Epithelial cell of esophagus (primary cell): ENCODE measurements at regions not wholly inside any gene's neighbourhood (a gene's known extent, or its start where the extent isn't known, plus 50 kb on each side); places are given as distances from the start of the nearest gene placed in this dataset.

Experiments used
- DNase-seq: peaks from one replicate; pipeline ENCODE4 v3.0.0; 2010; ENCODE audit warnings: low read depth
- H3K4me3 ChIP-seq: 2 replicates; pipeline ENCODE4 v1.5.1; 2011; ENCODE audit warnings: mild to moderate bottlenecking, low read length, control low read depth
- TF ChIP-seq, protein P1 (sequence below): IDR thresholded peaks from 2 replicates; pipeline ENCODE4 v1.5.1; 2011; ENCODE audit warnings: low read depth, mild to moderate bottlenecking, low read length, control low read depth, inconsistent platforms; ENCODE audit not compliant: insufficient read depth; ENCODE audit errors: missing control alignments

DNA sequence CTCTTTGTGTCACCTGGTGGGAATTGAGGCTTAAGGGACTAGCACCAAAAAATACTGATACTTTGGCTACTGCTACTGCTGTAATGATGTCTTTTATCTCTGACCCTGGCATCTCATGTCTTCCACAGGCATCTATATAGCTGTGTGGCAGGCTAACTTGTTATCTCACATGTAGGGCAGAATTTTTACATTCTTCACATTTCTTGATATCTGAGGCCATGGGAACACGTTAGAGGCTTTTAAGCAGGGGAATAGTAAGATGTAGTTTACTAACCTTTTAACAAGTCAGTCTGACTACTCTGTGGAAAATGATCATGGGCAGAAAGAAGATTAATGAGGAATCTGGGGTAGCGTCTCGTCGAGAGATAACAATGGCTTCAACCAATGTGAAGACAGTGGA, 498.4 kb downstream of the PCNX1 start:
- DNase-seq, result no peak
- TF ChIP-seq, protein P1, sequence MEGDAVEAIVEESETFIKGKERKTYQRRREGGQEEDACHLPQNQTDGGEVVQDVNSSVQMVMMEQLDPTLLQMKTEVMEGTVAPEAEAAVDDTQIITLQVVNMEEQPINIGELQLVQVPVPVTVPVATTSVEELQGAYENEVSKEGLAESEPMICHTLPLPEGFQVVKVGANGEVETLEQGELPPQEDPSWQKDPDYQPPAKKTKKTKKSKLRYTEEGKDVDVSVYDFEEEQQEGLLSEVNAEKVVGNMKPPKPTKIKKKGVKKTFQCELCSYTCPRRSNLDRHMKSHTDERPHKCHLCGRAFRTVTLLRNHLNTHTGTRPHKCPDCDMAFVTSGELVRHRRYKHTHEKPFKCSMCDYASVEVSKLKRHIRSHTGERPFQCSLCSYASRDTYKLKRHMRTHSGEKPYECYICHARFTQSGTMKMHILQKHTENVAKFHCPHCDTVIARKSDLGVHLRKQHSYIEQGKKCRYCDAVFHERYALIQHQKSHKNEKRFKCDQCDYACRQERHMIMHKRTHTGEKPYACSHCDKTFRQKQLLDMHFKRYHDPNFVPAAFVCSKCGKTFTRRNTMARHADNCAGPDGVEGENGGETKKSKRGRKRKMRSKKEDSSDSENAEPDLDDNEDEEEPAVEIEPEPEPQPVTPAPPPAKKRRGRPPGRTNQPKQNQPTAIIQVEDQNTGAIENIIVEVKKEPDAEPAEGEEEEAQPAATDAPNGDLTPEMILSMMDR, result no peak

DNA sequence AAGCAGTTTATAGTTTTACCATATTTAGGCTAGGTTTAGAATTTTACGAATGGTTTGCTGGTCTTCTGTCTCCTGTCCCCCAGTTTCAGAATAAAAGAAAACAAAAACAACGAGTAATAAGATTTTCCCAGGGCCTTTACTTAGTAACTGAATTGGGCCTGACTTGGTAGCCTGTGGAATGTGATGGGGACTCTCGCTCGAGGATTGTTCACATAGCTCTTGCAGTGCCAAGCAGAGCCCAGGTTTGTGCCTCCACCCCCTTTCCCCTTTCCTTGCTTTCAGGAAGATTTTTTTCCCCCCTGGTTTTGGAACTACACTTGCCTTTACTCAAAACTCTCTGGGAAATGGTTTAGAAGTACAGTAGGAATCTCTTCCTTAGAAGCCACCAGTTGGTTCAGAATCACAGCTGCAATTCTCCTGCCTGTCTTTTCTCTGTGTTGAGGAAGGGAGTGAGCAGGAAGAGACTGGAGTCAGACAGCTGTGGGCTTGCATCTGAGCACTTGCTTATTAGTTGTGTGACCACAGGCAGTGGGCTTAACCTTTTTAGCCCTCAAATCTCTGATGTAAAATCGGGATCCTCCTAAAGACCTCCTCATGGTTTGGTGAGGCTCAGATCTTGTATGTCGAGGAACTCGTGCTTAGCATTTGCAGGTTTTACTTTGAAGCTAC, 501.2 kb downstream of the PCNX1 start:
- TF ChIP-seq, protein P1, result no peak
- DNase-seq, result no peak
- no peak overlapping the region for H3K4me3 ChIP-seq

More for the DNA sequence above, 498.4 kb downstream of the PCNX1 start:
- H3K4me3 ChIP-seq, result no peak overlapping the region

- no peak for DNase-seq
- no peak overlapping the region for H3K4me3 ChIP-seq
- TF ChIP-seq, protein P1, result no peak
Observed at GRCh38 chr14:71410578-71411284, 503.5 kb downstream of the PCNX1 start.

- TF ChIP-seq, protein P1, result no peak
- DNase-seq, result no peak
- no peak overlapping the region for H3K4me3 ChIP-seq
Observed at GRCh38 chr14:71411285-71411595, 504.0 kb downstream of the PCNX1 start.

DNA sequence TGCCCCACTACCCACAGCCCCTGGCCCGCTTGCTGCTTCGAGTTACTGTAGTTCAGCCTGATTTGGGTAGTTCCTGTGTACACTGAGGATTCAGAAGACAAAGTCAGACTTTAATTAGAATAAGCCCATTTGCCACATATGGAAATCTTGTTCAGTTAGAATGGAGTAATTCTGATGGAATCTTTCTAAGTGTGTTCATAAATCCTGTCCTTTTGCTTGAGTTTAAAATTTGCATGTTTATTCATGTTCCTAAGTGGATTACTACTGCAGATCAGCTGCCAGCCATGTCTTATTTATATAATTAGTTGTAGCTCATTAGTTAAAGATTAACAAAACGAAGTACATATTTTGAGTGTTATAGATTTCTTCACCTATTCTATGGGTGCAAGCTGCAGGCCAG, 504.5 kb downstream of the PCNX1 start:
- no peak overlapping the region for H3K4me3 ChIP-seq
- TF ChIP-seq, protein P1, result no peak
- DNase-seq, result no peak

- peak; percentile 66 for DNase-seq
- H3K4me3 ChIP-seq, result no peak overlapping the region
- TF ChIP-seq, protein P1, result no peak
Observed at GRCh38 chr14:71414631-71415403, 507.6 kb downstream of the PCNX1 start.
